ENCODE measurements at regions not wholly inside any gene's neighbourhood (a gene's known extent, or its start where the extent isn't known, plus 50 kb on each side); places are given as distances from the start of the nearest gene placed in this dataset.
"Not testable (repeated sequence)": the region's sequence is repeated elsewhere in the genome, so short reads cannot be mapped to it uniquely, and the experiment has no call there.

DNA sequence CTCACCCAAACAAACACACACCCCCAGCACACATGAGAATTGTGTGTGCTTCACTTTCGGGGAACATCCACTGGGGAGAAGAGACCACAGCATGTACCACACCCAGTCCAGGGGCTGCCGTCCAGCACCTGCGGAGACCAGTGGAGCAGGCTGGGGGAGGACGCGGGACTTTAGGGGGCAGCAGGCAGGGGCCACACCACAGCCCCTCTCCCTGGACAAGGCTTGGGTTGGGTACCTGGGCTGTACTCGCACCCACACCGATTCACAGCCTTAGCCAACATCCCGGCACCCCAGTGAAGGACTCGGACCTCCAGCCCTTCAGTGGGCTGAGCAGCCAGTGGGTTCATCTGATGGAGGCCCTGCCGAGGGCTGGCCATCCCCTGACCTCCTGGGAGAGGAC, 63.3 kb downstream of the RBFOX3 start:
- H3K36me3 ChIP-seq: no peaks in the 10 kb centered on the region
- H3K27ac ChIP-seq: no peak overlapping the region
- H3K4me3 ChIP-seq: no peak overlapping the region
- H3K27me3 ChIP-seq: no peaks in the 10 kb centered on the region
- intact Hi-C loops (cut with DNase I): no loop called here
- H3K4me1 ChIP-seq: no peaks in the 10 kb centered on the region
- peaks cover 0 to 6% of the 10 kb centered on the region in 2 donors for H3K9me3 ChIP-seq
- DNase-seq (ENCODE audit: low spot score in 2 of 2): no peak
- TF ChIP-seq, protein P1, sequence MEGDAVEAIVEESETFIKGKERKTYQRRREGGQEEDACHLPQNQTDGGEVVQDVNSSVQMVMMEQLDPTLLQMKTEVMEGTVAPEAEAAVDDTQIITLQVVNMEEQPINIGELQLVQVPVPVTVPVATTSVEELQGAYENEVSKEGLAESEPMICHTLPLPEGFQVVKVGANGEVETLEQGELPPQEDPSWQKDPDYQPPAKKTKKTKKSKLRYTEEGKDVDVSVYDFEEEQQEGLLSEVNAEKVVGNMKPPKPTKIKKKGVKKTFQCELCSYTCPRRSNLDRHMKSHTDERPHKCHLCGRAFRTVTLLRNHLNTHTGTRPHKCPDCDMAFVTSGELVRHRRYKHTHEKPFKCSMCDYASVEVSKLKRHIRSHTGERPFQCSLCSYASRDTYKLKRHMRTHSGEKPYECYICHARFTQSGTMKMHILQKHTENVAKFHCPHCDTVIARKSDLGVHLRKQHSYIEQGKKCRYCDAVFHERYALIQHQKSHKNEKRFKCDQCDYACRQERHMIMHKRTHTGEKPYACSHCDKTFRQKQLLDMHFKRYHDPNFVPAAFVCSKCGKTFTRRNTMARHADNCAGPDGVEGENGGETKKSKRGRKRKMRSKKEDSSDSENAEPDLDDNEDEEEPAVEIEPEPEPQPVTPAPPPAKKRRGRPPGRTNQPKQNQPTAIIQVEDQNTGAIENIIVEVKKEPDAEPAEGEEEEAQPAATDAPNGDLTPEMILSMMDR (IDR thresholded peaks at IDR 0.05): no peak

DNA sequence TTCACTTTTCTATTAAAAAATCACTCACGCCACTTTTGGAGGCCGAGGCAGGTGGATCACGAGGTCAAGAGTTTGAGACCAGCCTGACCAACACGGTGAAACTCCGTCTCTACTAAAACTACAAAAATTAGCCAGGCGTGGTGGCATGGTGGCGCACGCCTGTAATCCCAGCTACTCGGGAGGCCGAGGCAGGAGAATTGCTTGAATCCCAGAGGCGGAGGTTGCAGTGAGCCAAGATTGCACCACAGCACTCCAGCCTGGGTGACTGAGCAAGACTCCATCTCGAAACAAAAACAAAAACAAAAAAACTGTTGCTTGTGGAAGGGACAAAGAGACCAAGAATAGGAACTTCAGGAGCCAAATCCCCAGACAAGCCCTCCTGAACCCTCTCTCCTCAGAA, 63.7 kb downstream of the RBFOX3 start:
- intact Hi-C loops (cut with DNase I): not testable (repeated sequence)

DNA sequence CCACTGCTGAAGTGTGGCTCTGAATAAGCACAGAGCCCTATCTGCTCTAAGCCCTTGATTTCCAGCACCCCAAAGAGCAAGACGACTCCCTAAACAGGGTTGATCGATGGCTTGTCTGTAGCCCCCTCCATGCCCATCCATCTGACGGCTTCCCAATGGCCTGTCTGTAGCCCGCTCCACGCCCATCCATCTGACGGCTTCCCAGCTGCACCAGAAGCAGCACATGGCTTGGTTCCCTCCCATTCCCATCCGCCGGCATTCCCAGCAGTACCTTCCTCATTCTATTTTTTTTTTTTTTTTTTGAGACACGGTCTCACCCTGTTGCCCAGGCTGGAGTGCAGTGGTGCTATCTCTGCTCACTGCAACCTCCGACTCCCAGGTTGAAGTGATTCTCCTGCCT, 64.5 kb downstream of the RBFOX3 start:
- no peaks in the 10 kb centered on the region for H3K36me3 ChIP-seq
- TF ChIP-seq, protein P1 (IDR thresholded peaks at IDR 0.05): no peak
- H3K4me3 ChIP-seq: no peak overlapping the region
- H3K9me3 ChIP-seq: no peaks in the 10 kb centered on the region
- intact Hi-C loops (cut with DNase I): no loop called here
- no peaks in the 10 kb centered on the region for H3K27me3 ChIP-seq
- DNase-seq (ENCODE audit: low spot score in 2 of 2): no peak
- no peak overlapping the region for H3K27ac ChIP-seq
- H3K4me1 ChIP-seq: no peaks in the 10 kb centered on the region

More for the DNA sequence above, 63.7 kb downstream of the RBFOX3 start:
- H3K27me3 ChIP-seq; H3K4me1 ChIP-seq; H3K36me3 ChIP-seq; H3K4me3 ChIP-seq; H3K9me3 ChIP-seq; DNase-seq (ENCODE audit: low spot score in 2 of 2); H3K27ac ChIP-seq: not testable (repeated sequence)

DNA sequence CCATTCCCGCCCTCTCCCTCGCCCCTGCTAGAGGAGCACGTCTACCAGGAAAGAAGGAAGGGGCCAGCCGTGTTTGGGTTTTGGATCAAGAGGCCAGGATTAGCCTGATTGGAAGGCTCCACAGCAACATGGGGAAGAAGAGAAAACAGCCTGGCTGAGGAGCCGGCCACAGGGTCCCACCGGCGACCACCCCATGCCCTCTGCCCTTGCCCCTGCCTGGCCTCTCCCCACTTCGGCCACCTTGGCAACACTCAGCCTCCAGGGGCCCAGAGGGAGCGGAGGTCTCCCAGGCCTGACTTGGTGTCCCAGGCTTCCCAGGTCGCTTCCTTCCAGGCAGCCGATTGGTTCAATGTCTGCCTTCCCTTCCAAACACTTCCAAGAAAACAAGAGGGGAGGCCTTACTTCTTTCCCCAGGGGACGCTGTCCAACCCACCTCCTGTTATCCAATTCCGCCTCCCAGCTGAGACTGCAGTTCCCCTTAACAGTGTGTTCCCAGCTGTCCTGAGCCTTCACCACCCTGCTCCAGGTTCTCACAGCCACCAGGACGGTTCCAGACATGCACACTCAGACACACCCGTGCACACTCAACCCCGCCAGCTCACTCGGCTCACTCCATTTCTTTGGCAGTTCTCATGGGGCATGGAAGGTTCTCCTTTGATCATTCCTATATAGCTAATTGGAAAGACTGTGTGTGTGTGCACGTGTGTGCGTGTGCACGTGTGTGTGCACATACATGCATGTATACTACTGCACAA, 65.4 kb downstream of the RBFOX3 start:
- Histone ChIP-seq H3K4me3 (no peak overlapping the region), H3K27me3 (no peaks in the 10 kb centered on the region), H3K27ac (no peak overlapping the region), H3K4me1 (no peaks in the 10 kb centered on the region), H3K9me3 (no peaks in the 10 kb centered on the region), H3K36me3 (no peaks in the 10 kb centered on the region)
- intact Hi-C loops (cut with DNase I): no loop called here
- DNase-seq (ENCODE audit: low spot score in 2 of 2): no peak
- TF ChIP-seq, protein P1 (IDR thresholded peaks at IDR 0.05): no peak

DNA sequence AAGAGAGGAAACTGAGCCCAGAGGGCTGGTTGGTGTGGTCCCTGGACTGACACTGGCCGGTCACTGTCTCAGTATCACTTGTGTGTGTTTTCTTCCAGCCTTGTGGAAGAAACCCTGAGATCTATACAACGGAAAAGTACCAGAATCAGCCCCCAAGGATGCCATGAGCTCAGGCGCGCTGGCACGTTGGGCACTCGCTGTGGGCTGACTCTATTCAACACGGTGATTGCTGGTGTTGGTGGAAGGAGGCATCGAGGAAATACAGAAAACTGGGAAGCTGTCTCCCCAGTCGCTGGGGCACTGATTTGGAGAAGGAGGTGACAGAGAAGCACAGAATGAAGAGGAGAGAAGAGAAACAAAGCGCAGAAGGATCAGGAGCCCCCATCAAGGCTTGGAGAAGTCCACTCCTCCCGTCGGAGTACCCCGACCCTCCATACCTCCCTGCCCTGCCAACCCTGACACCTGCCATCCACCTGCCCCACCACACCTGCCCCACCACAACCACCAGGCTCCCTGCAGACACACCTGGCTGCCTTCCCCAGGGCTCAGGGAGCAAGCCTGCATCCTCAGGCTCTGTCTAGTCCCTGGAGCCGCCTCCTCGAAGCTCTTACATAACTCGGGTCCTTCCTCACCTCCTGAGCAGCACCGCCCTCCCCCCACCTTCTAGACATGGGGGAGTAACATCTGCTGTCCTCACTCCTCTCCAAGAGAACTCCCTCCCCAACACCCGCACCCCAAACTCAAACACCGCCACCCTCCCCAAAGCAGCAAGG, 66.5 kb downstream of the RBFOX3 start:
- DNase-seq (ENCODE audit: low spot score in 2 of 2): no peak

DNA sequence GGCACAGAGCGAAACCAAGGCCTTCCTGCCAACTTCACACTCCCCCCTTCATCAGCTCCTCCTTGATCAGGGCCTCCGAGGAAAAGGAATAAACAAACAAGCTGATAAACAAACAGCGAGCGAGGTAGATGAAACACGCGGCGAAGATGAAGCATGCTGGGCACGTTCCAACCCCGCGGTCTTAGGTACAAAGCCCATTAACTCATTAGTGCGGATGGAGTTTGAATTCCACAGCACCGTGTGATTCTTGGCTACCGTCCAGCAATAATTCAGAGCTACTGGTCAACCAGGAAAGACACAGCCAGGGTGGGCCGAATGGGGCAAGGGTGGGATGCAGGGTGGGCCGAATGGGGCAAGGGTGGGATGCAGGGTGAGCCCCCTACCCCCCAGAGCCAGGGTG, 67.3 kb downstream of the RBFOX3 start:
- no peaks in the 10 kb centered on the region for H3K36me3 ChIP-seq
- TF ChIP-seq, protein P1 (IDR thresholded peaks at IDR 0.05): no peak
- intact Hi-C loops (cut with DNase I): no loop called here
- DNase-seq (ENCODE audit: low spot score in 2 of 2): no peak
- no peak overlapping the region for H3K4me3 ChIP-seq
- H3K27ac ChIP-seq: no peak overlapping the region
- no peaks in the 10 kb centered on the region for H3K27me3 ChIP-seq
- H3K4me1 ChIP-seq: no peaks in the 10 kb centered on the region
- H3K9me3 ChIP-seq: no peaks in the 10 kb centered on the region

More for the DNA sequence above, 66.5 kb downstream of the RBFOX3 start:
- TF ChIP-seq, protein P1 (IDR thresholded peaks at IDR 0.05): no peak
- no peak overlapping the region for H3K27ac ChIP-seq
- intact Hi-C loops (cut with DNase I): no loop called here
- no peaks in the 10 kb centered on the region for H3K4me1 ChIP-seq
- no peaks in the 10 kb centered on the region for H3K27me3 ChIP-seq
- H3K36me3 ChIP-seq: no peaks in the 10 kb centered on the region
- H3K9me3 ChIP-seq: no peaks in the 10 kb centered on the region
- H3K4me3 ChIP-seq: no peak overlapping the region

All from ascending aorta (tissue), 2 donors.